KG1 (cell line): ENCODE measurements at regions not wholly inside any gene's neighbourhood (a gene's known extent, or its start where the extent isn't known, plus 50 kb on each side); places are given as distances from the start of the nearest gene placed in this dataset.
"Not testable (repeated sequence)": the region's sequence is repeated elsewhere in the genome, so short reads cannot be mapped to it uniquely, and the experiment has no call there.

ENCODE experiments used
- DNase-seq: peaks from one replicate; lab custom pipeline; 2025; lab: John Stamatoyannopoulos, UW

GRCh38 chr17:72472106-72472505 is 351.3 kb downstream of the SOX9 start:
- DNase-seq = no peak

GRCh38 chr17:72472853-72473390 is 352.1 kb downstream of the SOX9 start:
- not testable (repeated sequence) for DNase-seq

- DNase-seq = no peak
These were observed 353.4 kb downstream of the SOX9 start for GRCh38 chr17:72474243-72474642.

- DNase-seq = no peak
These were observed 354.1 kb downstream of the SOX9 start for GRCh38 chr17:72474719-72475477.

GRCh38 chr17:72476134-72476533 is 355.3 kb downstream of the SOX9 start:
- DNase-seq = no peak

- DNase-seq = no peak
These were observed 355.8 kb downstream of the SOX9 start for GRCh38 chr17:72476575-72476986.

GRCh38 chr17:72477491-72477890 is 356.7 kb downstream of the SOX9 start:
- DNase-seq = no peak

- DNase-seq = no peak
These were observed 358.3 kb downstream of the SOX9 start for GRCh38 chr17:72479113-72479512.

GRCh38 chr17:72481572-72481971 is 360.8 kb downstream of the SOX9 start:
- DNase-seq = no peak

- DNase-seq = no peak
These were observed 364.8 kb downstream of the SOX9 start for GRCh38 chr17:72485596-72485995.

GRCh38 chr17:72486806-72487205 is 366.0 kb downstream of the SOX9 start:
- DNase-seq = no peak

GRCh38 chr17:72487731-72488494 is 367.1 kb downstream of the SOX9 start:
- no peak for DNase-seq

GRCh38 chr17:72488555-72489271 is 367.9 kb downstream of the SOX9 start:
- DNase-seq = no peak

GRCh38 chr17:72489272-72489641 is 368.4 kb downstream of the SOX9 start:
- no peak for DNase-seq

- DNase-seq = no peak
These were observed 370.3 kb downstream of the SOX9 start for GRCh38 chr17:72491102-72491501.

GRCh38 chr17:72492494-72492893 is 371.7 kb downstream of the SOX9 start:
- DNase-seq = no peak

- DNase-seq = no peak
These were observed 372.1 kb downstream of the SOX9 start for GRCh38 chr17:72492941-72493340.

GRCh38 chr17:72494566-72494965 is 373.7 kb downstream of the SOX9 start:
- no peak for DNase-seq

- no peak for DNase-seq
These were observed 375.6 kb downstream of the SOX9 start for GRCh38 chr17:72496461-72496860.

GRCh38 chr17:72497915-72498314 is 377.1 kb downstream of the SOX9 start:
- no peak for DNase-seq

GRCh38 chr17:72498364-72499210 is 377.8 kb downstream of the SOX9 start:
- DNase-seq = no peak
